Stimulated activated CD8-positive, alpha-beta memory T cell treated with anti-CD3 and anti-CD28 coated beads, Interleukin-15, amount 100 ng/mL, for 48 hours (primary cell): ENCODE measurements at regions not wholly inside any gene's neighbourhood (a gene's known extent, or its start where the extent isn't known, plus 50 kb on each side); places are given as distances from the start of the nearest gene placed in this dataset.
"Not testable (repeated sequence)": the region's sequence is repeated elsewhere in the genome, so short reads cannot be mapped to it uniquely, and the experiment has no call there.

ENCODE experiments used
- DNase-seq, 2 donors: peaks; one replicate each; pipeline ENCODE4 v3.0.0-alpha.2; 2020; ENCODE audit warnings: low read depth in 2 of 2

- no peak for DNase-seq
Observed at GRCh38 chr7:41431671-41432070, 271.2 kb downstream of the INHBA start.

- DNase-seq = no peak
Observed at GRCh38 chr7:41428381-41428780, 274.5 kb downstream of the INHBA start.

- no peak for DNase-seq
Observed at GRCh38 chr7:41425926-41426325, 277.0 kb downstream of the INHBA start.

GRCh38 chr7:41421056-41421455 lies 281.8 kb downstream of the INHBA start:
- DNase-seq = no peak

- DNase-seq = no peak
Observed at GRCh38 chr7:41420421-41420820, 282.5 kb downstream of the INHBA start.

- DNase-seq = no peak
Observed at GRCh38 chr7:41418337-41418736, 284.6 kb downstream of the INHBA start.

- no peak for DNase-seq
Observed at GRCh38 chr7:41416208-41416595, 286.7 kb downstream of the INHBA start.

GRCh38 chr7:41415471-41416207 lies 287.3 kb downstream of the INHBA start:
- DNase-seq = no peak

- no peak for DNase-seq
Observed at GRCh38 chr7:41415051-41415450, 287.8 kb downstream of the INHBA start.

GRCh38 chr7:41404375-41405074 lies 298.4 kb downstream of the INHBA start:
- no peak for DNase-seq

- DNase-seq = no peak
Observed at GRCh38 chr7:41403291-41403690, 299.6 kb downstream of the INHBA start.

GRCh38 chr7:41401833-41402232 lies 301.1 kb downstream of the INHBA start:
- no peak for DNase-seq

GRCh38 chr7:41399171-41399570 lies 303.7 kb downstream of the INHBA start:
- no peak for DNase-seq

GRCh38 chr7:41391818-41392217 lies 311.1 kb downstream of the INHBA start:
- DNase-seq = no peak

GRCh38 chr7:41388933-41389332 lies 314.0 kb downstream of the INHBA start:
- DNase-seq = not testable (repeated sequence)

- DNase-seq = no peak
Observed at GRCh38 chr7:41385996-41386395, 316.9 kb downstream of the INHBA start.

GRCh38 chr7:41384418-41384817 lies 318.5 kb downstream of the INHBA start:
- no peak for DNase-seq

- DNase-seq = no peak
Observed at GRCh38 chr7:41383596-41383995, 319.3 kb downstream of the INHBA start.

GRCh38 chr7:41378156-41378555 lies 324.7 kb downstream of the INHBA start:
- no peak for DNase-seq

- no peak for DNase-seq
Observed at GRCh38 chr7:41375582-41375981, 327.3 kb downstream of the INHBA start.

GRCh38 chr7:41374150-41374848 lies 328.6 kb downstream of the INHBA start:
- no peak for DNase-seq

- DNase-seq = no peak
Observed at GRCh38 chr7:41367967-41368882, 334.7 kb downstream of the INHBA start.
